GM12873 (cell line): ENCODE measurements at regions not wholly inside any gene's neighbourhood (a gene's known extent, or its start where the extent isn't known, plus 50 kb on each side); places are given as distances from the start of the nearest gene placed in this dataset.

Experiments used
- TF ChIP-seq, protein P1 (sequence below): IDR thresholded peaks from 2 replicates; pipeline ENCODE4 v1.5.1; 2012; ENCODE audit warnings: low read depth, mild to moderate bottlenecking, moderate library complexity, low read length, control low read depth; ENCODE audit not compliant: insufficient read depth; ENCODE audit errors: missing control alignments

DNA sequence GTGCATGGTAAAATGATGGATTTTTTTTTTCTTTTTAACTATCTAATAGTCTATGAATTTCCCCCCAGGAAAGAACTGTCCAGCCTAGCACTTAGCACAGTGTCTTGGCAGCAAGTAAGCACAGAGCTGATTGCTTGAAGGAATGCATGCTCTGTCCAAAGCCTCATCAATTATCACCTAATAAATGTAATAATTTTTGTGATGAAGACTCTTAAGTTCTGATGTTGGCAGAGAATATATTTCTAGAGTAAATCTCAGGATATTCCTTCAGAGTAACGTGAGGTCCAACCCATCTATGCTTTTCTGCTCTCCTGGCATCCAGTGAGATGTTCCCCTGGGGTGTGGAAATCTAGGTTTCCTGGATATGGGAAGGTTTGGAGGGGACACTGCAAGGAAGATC is 152.4 kb downstream of the TMX1 start:
- TF ChIP-seq, protein P1, sequence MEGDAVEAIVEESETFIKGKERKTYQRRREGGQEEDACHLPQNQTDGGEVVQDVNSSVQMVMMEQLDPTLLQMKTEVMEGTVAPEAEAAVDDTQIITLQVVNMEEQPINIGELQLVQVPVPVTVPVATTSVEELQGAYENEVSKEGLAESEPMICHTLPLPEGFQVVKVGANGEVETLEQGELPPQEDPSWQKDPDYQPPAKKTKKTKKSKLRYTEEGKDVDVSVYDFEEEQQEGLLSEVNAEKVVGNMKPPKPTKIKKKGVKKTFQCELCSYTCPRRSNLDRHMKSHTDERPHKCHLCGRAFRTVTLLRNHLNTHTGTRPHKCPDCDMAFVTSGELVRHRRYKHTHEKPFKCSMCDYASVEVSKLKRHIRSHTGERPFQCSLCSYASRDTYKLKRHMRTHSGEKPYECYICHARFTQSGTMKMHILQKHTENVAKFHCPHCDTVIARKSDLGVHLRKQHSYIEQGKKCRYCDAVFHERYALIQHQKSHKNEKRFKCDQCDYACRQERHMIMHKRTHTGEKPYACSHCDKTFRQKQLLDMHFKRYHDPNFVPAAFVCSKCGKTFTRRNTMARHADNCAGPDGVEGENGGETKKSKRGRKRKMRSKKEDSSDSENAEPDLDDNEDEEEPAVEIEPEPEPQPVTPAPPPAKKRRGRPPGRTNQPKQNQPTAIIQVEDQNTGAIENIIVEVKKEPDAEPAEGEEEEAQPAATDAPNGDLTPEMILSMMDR, result no peak

DNA sequence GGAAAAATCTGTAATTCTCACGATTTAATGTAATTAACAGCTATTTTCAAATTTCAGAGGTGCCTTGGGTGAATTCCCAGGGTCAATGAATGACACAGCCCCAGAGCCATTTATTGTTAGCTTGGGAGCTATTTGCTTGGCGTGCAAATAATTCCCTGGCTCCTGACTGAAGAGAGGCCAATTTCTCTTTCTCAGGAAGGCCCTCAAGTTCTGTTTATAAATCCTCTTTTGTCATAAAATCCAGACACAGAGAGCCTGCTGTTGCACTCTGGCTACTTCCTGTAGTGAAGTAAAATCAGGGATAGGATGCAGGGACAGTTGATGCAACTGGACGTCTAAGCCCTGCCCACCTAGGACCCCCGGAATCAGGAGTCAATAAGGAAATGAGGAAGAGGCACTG is 154.3 kb downstream of the TMX1 start:
- TF ChIP-seq, protein P1, result no peak

DNA sequence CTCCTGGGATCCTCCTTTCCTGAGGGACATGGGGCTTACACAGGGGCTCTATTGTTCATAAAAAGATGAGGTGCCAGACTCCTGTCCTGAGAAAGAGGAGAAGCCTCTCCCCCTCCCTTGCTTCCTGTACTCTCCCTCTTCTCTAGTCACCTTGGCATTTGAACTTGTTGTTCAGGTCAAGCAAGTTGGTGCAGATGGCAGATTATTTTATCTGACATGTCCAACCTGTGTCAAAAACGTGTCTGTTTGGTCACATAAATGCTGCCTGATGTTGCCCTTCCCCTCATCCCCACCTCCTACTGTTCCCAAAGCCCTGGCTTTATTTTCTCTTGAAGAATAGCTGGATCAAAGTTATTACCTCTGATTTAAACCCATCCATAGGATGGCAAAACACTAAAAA is 154.8 kb downstream of the TMX1 start:
- TF ChIP-seq, protein P1, result no peak

DNA sequence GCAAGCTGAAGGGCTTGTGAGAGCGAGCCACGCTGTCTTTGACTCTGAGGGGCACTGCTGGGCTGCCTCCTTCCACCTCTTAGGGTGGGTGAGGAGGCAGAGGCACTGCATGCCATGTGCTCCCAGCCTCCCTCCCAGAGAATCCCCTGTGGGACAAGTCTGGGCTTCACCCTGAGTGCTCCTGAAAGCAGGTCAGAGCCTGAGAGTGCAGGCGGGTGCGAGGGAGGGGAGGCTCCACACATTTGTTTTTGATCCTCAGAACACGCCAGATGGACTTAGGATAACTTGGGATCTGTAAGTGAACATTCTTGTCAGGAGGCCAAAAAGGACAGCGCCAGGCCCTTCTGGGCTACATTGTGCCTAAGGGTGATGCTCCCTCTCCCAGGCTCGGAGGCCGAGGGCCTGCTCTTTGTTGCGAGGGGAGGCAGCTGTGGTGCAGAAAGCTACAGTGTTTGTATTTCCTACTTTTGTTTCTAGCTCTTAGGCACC is 155.4 kb downstream of the TMX1 start:
- TF ChIP-seq, protein P1, result no peak

DNA sequence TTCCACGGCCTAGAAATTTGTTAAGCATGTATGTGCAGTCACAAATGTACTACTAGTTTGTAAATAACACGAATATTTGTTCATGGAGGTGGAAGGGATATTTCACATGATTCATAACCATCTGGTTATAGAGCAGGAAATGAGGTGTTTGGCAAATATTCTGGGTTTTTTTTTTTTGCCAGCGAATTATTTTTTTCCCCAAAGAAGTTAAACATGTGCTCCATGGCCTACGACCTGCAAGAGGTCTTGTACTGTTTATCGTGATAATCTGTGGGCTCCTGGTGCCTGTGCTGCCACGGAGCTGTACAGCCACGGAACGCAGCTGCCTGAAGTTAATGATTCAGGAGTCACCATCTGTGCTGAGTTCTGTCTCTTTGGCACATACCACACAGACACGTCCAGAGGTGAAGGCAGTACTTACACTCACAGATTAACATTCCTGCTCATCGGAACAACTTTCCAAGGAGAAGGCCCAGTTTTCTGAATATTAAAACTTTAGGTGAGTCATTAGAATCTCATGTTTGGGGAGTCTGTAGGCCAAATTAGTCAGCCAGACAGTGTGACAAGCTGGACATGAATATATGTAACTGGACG is 156.3 kb downstream of the TMX1 start:
- TF ChIP-seq, protein P1, result no peak

DNA sequence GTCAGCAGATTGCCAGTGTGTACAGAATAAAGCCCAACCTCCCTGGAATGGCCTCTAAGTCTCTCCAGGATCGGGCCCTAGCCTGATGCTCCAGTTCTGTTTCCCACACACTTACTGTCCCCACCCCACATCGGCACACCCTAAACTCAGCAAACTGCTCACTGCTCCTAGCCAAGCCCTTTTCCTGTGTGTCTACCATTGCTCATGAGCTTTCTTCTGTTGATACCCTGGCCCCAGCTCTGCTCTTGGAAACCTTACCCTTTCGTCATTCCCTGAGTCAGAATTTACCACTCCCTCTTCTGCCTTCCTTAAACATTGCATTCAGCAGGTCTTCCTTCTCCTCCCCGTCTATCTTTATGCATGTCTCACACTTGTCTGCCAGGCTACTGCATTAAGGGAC is 158.9 kb downstream of the TMX1 start:
- TF ChIP-seq, protein P1, result no peak

DNA sequence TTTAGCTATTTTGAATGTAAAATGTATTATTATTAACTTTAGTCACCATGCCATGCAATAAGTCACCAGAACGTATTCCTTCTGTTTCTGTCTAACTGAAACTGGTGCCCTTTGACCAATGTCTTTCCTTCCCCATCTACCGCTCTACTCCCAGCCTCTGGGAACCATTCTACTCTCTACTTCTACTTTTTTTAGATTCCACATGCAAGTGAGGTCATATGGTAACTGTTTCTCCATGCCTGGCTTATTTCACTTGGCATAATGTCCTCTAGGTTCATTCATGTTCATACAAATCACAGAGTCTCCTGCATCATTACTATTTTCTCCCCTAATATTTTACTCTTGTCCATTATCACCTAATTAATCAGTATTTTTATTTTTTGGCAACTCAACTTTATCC is 160.1 kb downstream of the TMX1 start:
- TF ChIP-seq, protein P1, result no peak
